ENCODE measurements at regions not wholly inside any gene's neighbourhood (a gene's known extent, or its start where the extent isn't known, plus 50 kb on each side); places are given as distances from the start of the nearest gene placed in this dataset.
"Not testable (repeated sequence)": the region's sequence is repeated elsewhere in the genome, so short reads cannot be mapped to it uniquely, and the experiment has no call there.

GRCh38 chr7:64469673-64470072, 93.2 kb downstream of the ZNF680 start:
- no peak for DNase-seq (ENCODE audit: low spot score)

GRCh38 chr7:64465551-64465950, 97.3 kb downstream of the ZNF680 start:
- DNase-seq (ENCODE audit: low spot score) = no peak

- peak; percentile 74 for DNase-seq (ENCODE audit: low spot score)
These were observed 99.1 kb downstream of the ZNF680 start for GRCh38 chr7:64463636-64464375.

- DNase-seq (ENCODE audit: low spot score) = not testable (repeated sequence)
These were observed 103.0 kb downstream of the ZNF680 start for GRCh38 chr7:64459858-64460257.

- no peak for DNase-seq (ENCODE audit: low spot score)
These were observed 119.8 kb downstream of the ZNF736 start for GRCh38 chr7:64433590-64433989.

GRCh38 chr7:64431838-64432237, 118.1 kb downstream of the ZNF736 start:
- no peak for DNase-seq (ENCODE audit: low spot score)

GRCh38 chr7:64429232-64429631, 115.5 kb downstream of the ZNF736 start:
- no peak for DNase-seq (ENCODE audit: low spot score)

- not testable (repeated sequence) for DNase-seq (ENCODE audit: low spot score)
These were observed 111.7 kb downstream of the ZNF736 start for GRCh38 chr7:64425436-64425835.

GRCh38 chr7:64407148-64407547, 93.4 kb downstream of the ZNF736 start:
- no peak for DNase-seq (ENCODE audit: low spot score)

Data from kidney tubule cell (primary cell).